HG03135 (cell line): ENCODE measurements at regions not wholly inside any gene's neighbourhood (a gene's known extent, or its start where the extent isn't known, plus 50 kb on each side); places are given as distances from the start of the nearest gene placed in this dataset.
A peak's percentile ranks its signal among the peaks of the same experiment; 100 is the strongest.

Source experiments
- ATAC-seq: cut with Tn5 transposase; IDR thresholded peaks from one replicate; pipeline ENCODE4 v1.9.1; 2021; ENCODE audit warnings: mild to moderate bottlenecking, moderate library complexity; ENCODE audit not compliant: unreplicated experiment

DNA sequence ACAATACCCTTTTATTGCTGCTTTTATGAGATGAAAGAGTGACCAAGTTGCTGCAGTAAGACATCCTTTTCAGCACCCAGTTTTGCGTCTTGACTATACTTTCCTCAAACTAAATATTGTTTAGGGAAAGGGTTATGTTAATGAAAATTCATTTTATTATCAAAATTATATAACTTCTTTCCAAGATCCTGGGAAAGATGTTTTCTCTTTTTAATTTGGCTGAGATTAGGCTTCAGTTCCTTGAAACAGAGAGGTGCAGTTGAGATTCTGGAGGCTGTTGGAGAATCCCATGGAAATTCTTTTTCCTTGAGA lies 91.6 kb upstream of the KCNA3 start:
- no peak for ATAC-seq

- no peak for ATAC-seq
These were observed 91.0 kb upstream of the KCNA3 start for GRCh38 chr1:110765640-110766335.

DNA sequence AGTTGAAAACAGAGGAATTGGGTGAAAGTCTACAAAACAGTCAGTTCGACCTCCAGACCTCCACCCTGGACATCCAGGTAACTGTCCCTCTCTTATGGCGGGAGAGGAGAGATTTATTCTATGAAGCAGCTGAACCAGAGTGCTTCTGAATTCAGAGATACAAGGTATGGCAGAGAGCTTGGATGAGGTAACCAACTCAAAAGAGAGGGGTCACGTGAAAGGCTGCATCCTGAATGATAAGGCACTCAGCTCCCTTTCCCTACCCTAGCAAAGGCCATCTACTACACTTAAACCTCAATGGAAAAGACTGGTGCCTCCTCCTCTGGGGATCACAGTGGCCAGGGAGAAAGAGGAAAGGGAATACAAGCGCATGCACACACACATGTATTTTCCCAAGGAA lies 88.4 kb upstream of the KCNA3 start:
- ATAC-seq, result no peak

DNA sequence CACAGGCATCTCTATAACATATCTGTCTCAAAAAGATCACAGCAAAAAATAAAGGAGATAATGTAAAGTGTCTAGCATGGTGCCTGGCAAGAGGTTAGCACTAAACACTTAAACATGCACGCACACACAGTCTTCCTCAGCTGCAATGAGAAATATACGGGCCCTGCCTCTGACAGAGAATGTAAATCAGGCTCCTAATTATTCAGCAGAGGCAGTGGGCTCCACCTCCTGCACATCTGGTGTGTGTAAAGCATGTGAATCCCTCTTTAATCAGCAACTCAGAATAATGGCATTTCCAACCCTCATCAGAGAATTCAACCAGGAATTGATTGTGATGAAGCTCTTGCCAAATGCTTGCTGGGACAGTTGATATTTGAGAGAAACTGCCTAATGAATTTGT lies 85.6 kb upstream of the KCNA3 start:
- no peak for ATAC-seq

DNA sequence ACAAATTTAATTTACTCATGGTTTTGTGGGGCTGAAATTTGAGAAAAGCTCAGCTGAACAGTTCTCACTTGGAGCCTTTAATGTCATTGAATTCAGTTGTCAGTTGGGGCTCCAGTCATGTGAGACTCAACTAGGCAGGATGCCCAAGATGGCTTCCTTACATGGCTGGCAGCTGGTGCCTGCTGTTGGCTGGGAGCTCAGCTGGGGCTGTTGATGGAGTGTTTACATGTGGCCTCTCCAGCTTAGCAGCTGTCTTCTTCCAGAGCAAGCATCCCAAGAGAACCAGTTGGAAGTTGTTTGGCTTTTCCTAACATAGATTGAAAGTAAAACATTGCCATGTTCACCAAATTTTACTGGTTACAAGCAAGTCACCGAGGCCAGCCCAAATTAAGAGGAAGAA lies 81.8 kb upstream of the KCNA3 start:
- no peak for ATAC-seq

DNA sequence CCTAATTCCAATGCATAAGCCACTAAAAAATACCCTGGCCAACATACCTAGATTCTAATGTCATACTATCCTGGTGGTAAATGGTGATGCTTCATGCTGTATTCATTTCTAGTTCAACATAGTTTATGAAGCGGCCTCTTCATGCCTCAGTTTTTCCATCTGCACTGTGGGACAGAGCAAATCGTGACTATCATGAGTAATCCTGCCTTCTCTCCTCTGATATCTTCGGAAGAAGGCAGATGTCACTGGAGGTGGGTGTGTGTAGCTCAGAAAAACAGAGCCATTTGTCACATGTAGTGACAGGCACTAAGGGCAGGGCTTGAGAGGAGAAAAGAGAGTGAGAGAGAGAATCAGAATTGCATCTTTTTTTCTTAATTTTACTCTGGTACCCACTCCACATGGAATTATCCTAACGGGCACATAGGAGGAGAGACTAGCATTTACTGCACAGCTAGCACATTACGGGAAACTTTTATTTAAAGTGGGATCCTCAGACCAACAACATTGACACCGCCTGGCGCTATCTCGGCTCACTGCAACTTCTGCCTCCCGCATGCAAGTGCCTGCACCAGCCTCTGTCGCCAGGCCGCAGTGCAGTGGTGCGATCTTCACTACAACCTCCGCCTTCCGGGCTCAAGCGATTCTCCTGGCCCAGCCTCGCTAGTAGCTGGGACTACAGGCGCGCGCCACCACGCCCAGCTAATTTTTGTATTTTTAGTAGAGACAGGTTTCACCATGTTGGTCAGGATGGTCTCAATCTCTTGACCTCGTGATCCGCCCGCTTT lies 78.4 kb upstream of the KCNA3 start:
- ATAC-seq, result no peak

- ATAC-seq, result no peak
These were observed 75.8 kb upstream of the KCNA3 start for GRCh38 chr1:110750562-110750961.

DNA sequence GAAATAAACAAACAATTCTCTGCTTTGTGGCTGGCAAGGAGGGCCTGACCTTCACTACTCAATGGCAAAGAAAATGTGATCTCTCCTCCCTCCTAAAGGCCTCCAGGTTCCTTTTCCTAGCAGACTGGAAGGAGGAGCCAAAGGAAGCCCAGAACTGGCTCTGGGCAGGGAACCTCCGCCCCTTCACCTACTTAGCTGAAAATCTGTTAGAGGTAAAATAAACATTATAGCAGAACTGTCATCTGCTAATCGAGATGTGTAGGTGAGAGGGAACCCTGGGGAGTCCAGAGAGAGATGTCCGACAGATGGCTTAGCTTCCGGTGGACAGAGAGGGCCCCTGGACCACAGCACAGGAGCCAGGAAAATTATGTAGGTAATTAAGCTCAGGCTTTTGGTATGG lies 75.2 kb upstream of the KCNA3 start:
- no peak for ATAC-seq

- ATAC-seq, result no peak
These were observed 72.0 kb upstream of the KCNA3 start for GRCh38 chr1:110746644-110747259.

DNA sequence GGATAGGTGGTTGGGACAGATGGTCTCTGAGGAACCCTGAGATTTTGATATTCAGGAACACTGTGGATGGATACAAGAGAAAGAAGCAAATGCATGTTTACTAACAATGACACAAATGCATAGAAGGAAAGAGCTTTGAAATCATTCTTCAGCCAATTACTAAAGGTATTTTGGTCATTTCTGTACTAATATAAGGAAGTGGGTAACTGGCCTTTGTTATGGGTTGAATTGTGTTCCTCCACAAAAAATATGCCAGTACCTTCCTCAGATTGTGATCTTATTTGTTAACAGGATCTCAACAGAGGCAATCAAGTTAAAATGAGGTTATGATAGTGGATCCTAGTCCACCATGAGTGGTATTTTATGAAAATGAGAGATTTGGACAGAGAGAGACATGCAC lies 68.7 kb upstream of the KCNA3 start:
- ATAC-seq, result no peak

DNA sequence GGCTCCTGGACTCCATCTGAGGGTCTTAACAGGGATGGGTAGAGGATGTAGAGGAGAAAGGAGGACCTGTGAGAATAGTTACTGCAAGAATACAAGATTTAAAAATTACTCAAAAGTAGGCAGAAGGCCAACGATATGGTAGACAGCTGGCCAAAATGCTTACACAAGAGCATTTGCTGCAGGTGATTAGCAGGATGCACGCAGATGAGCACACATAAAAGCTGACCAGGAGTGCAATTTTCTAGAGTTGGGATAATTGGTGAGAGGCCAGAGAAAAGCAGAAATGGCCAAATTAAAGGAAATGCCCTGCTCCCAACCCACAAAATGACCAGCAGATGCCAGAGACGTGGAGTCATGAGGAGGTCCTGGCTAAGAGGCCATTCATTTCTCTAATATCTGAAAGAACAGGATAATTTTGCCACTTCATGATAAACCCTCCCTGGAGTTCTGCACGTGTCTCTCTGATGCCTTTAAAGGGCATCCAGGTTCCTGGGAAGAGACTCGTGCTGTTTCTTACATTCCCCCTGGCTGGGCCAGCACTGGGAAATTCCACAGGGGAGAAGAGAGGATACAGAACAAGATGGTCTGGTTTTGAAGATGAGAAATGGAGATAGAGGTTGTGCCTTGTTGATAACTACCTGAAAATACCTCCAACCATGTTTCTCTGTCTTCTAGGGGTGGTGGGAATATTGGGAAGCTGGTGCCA lies 62.3 kb upstream of the KCNA3 start:
- ATAC-seq, result no peak

GRCh38 chr1:110734133-110734680 lies 59.5 kb upstream of the KCNA3 start:
- no peak for ATAC-seq

- no peak for ATAC-seq
These were observed 56.8 kb upstream of the KCNA3 start for GRCh38 chr1:110731529-110731928.

- no peak for ATAC-seq
These were observed 53.8 kb upstream of the KCNA3 start for GRCh38 chr1:110728388-110729001.

GRCh38 chr1:110727246-110727645 lies 52.5 kb upstream of the KCNA3 start:
- ATAC-seq, result no peak

DNA sequence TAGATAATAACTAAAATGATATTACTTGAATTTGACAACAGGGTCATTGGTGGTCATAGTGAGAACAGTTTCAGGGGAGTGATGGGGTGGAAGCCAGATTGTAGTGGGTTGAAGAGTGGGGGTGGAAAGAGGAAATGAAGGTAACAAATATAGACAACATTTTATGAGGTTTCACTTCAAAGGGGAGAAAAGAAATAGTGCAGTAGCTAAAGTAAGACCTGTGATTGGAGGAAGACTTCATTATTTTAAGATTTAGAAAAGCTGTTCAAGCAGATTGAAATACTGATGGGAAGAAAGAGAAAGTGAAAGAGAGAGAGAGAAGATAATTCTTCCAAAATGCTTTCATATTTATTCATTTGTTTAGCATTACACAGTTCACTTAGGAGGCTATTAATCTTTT lies 52.0 kb upstream of the KCNA3 start:
- peak; percentile 89 for ATAC-seq
